GM21786 (cell line): ENCODE measurements at regions not wholly inside any gene's neighbourhood (a gene's known extent, or its start where the extent isn't known, plus 50 kb on each side); places are given as distances from the start of the nearest gene placed in this dataset.
A peak's percentile ranks its signal among the peaks of the same experiment; 100 is the strongest.
"Not testable (repeated sequence)": the region's sequence is repeated elsewhere in the genome, so short reads cannot be mapped to it uniquely, and the experiment has no call there.

Experiments
- ATAC-seq: cut with Tn5 transposase; IDR thresholded peaks from one replicate; pipeline ENCODE4 v1.9.1; 2021; ENCODE audit not compliant: unreplicated experiment

- ATAC-seq = no peak
Observed at GRCh38 chr13:47892374-47892773, 108.7 kb downstream of the SUCLA2 start.

- ATAC-seq = no peak
Observed at GRCh38 chr13:47890146-47890814, 110.8 kb downstream of the SUCLA2 start.

DNA sequence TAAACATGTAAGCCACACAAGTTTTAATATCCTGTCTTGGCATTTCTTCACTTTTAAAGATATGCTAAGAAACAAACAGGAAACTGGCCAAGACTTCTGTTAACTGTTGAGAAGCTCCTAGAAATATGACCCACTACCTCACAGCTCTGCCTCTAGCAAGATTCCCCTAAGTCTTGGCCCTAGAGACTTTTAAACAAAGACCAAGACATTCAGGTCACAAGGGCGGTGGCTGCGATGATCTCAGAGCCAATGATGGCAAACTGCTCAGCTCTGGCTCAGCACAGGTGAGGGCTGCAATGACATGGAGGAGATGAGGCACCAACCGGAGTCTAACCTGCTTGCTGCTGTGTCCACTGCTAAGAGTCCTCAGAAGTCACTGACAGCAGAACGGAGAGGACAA, 114.8 kb downstream of the SUCLA2 start:
- ATAC-seq = no peak

DNA sequence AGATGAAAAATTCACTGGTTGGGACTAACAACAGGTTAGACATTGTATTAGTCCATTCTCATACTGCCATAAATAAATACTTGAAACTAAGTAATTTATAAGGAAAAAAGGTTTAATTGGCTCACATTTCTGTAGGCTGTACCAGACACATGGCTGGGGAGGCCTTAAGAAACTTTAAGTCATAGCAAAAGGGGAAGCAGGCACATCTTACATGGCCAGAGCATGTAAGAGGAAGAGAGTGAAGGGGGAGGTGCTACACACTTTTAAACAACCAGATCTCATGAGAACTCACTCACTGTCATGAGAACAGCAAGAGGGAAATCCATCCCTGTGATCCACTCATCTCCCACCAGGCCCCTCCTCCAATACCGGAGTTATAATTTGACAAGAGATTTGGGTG, 125.9 kb downstream of the SUCLA2 start:
- no peak for ATAC-seq

DNA sequence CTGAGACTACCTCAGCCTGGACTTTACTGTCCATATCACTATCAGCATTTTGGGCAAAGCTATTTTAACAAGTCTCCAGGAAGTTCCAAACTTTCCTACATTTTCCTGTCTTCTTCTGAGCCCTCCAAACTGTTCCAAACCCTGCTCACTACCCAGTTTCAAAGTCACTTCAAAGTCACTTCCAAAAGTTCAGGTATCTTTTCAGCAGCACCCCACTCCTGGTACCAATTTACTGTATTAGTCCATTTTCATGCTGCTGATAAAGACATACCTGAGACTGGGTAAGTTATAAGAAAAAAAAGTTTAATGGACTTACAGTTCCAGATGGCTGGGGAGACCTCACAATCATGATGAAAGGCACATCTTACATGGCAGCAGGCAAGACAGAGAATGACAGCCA, 127.1 kb downstream of the SUCLA2 start:
- ATAC-seq = not testable (repeated sequence)

- not testable (repeated sequence) for ATAC-seq
Observed at GRCh38 chr13:47873319-47873718, 127.8 kb downstream of the SUCLA2 start.

GRCh38 chr13:47869776-47870175, 131.3 kb downstream of the SUCLA2 start:
- ATAC-seq = no peak

- no peak for ATAC-seq
Observed at GRCh38 chr13:47865883-47866282, 135.2 kb downstream of the SUCLA2 start.

DNA sequence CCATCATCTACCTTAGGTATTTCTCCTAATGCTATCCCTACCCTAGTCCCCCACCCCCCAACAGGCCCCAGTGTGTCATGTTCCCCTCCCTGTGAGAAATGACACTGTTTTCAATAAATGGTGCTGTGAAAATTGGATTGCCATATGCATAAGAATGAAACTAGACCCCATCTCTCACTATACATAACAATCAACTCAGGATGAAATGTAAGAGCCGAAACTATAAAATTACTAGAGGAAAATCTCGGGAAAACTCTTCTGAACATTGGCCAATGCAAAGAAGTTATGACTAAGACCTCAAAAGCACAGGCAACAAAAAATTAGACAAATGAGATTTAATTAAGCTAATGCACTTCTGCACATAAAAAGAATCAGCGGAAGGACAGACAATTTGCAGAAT, 138.2 kb downstream of the SUCLA2 start:
- ATAC-seq = no peak

DNA sequence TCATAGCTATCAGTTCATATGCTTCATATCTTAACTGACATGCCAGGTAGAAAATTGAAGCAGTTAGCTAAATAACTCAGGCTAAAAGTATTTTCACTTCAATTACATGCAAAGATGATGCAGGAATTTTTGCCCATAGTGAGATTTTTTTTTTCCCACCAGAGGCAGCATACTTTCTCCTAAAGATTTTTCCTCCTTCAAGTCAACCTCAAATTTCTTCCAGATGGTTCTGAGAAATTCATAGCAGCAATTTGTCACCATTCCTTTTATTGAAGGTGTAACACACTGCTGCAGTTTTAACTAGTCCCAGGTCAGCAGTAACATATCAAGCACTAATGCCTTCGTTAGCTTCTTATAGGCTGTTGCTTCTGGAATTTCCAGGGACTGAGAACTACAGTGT, 141.9 kb downstream of the SUCLA2 start:
- no peak for ATAC-seq

DNA sequence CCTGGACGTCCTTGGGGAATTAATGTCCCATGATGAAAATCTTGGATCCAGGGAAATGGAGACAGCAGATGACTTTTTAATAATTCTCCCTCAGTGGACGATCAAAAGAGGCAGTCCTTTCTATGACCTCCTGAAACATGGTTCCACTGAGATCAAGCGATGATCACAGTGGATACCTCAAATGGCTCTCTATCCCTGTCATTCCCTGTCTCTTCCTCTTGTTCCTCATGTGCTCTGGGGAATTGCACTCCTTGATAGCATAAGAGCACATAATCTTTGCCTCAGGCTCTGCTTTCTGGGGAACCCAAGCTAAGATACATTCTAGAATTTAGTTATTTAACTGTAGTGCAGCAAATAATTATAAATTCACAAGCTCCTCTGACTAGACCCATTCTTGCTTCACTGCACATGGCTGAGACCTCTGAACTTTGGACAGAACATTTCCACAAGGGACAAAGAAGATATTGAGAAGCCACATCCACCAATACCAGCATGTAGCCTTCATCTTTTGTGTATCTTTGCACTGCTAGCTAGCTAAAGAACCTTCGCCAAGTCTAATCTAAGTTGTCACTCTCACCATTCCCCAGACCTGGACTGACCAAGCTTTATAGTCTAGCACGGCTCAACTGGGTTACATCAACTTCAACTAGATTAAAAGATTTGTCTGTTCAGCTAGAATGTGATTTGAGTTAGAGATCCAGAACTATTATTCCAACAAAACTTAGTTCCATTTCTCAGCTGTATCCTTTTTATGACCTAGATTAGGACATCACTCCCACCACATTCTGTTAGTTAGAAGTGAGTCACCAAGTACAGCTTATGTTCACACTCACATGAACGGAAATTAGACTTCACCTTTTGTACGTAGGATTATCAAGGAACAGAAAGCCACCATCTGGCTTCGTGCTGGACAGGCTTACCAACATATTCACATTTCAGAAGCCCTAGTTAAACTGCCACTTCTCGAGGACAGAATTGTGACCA, 142.7 kb downstream of the SUCLA2 start:
- no peak for ATAC-seq

GRCh38 chr13:47853236-47853635, 147.8 kb downstream of the SUCLA2 start:
- no peak for ATAC-seq

- ATAC-seq = no peak
Observed at GRCh38 chr13:47846886-47847285, 154.2 kb downstream of the SUCLA2 start.

DNA sequence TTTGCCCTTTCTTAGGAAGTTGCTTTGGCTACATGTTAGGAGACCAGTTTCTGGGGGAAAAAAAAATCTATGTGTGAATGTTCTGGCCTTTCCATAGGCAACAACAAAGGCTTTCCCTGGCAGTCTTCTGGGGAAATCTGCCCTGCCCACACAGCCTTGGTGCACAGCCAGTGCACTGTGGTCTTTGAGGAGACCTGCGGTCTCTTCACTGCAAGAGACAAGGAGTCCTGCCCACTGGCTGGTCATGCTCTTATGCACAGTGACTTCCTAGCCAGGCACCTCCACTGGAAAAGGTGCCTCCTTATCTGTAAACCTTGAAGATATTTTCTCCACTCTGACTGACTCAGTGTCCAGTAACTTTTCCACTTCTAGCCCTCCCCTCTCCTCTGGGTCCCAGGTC, 155.1 kb downstream of the SUCLA2 start:
- no peak for ATAC-seq

DNA sequence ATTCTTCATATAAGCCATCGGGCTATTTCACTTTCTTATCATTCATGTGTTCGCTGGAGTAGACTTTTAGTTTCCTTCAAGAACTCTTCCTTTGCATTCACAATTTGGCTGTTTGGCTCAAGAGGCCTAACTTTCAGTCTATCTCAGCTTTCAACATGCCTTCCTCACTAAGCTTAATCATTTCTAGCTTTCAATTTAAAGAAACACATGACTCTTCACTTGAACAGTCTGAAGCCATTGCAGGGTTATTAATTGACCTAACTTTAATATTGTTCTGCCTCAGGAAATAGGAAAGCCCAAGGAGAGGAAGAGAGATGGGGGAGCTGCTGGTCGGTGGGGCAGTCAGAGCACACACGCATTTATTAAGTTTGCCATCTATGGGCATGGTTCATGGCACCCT, 158.1 kb downstream of the SUCLA2 start:
- peak; percentile 85 for ATAC-seq

- no peak for ATAC-seq
Observed at GRCh38 chr13:47841151-47841550, 159.9 kb downstream of the SUCLA2 start.

DNA sequence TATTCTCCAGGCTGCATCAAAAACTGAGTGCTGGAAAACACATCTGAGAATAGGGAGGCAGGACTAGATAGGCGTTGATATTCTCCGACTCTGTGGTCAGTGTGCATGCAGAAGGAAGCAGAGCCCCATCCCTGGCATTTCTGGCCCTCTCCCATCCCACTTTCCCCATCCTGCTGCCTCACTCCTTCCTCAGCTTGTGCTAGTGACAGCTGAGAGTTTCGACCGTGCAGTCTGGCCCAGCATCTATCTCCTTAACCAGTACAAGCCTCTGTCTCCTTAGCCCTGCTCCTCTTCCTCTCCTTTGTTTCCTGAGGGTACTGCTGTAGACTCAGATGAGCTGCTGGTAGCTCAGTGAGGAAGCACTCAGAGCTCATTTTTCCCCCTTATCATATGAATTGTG, 163.2 kb downstream of the SUCLA2 start:
- no peak for ATAC-seq

DNA sequence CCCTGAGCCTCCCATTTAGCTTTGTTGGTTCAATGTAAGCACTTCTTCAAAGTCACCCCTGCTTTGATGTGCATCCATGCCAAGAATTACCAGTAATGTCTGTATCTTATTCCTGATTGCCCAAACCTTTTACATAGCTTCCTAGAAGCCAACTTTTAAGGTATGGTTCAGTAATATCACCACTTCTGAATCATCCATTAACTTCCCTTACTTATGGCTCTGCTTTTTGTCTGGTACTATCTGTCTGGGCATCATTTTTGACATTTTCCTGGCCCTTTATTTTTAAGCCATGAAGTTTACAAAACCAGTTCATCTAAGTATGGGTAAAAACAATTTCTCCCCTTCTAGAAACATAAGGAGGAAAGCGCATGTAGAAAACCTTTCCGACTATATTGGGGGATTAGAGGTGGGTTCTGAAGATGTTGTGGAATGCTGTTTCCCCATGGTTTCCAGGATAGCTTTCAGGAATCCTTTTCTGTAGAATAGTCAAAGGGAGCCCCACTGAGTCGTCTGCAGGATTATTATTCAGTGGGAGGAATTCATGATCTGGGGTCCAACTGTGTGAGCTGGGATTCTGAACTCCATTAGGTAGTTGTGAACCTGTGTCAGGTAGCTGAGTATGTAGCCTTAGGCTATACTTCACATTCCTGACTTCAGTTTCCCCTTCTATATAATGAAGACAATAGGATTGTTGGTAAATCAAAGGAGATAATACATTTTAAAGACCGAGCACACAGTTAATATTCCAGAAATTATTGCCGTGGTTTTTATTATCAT, 163.8 kb downstream of the SUCLA2 start:
- no peak for ATAC-seq

- no peak for ATAC-seq
Observed at GRCh38 chr13:47835470-47836228, 165.4 kb downstream of the SUCLA2 start.

GRCh38 chr13:47832458-47832972, 168.6 kb downstream of the SUCLA2 start:
- ATAC-seq = no peak
